ENCODE measurements at regions not wholly inside any gene's neighbourhood (a gene's known extent, or its start where the extent isn't known, plus 50 kb on each side); places are given as distances from the start of the nearest gene placed in this dataset.

DNA sequence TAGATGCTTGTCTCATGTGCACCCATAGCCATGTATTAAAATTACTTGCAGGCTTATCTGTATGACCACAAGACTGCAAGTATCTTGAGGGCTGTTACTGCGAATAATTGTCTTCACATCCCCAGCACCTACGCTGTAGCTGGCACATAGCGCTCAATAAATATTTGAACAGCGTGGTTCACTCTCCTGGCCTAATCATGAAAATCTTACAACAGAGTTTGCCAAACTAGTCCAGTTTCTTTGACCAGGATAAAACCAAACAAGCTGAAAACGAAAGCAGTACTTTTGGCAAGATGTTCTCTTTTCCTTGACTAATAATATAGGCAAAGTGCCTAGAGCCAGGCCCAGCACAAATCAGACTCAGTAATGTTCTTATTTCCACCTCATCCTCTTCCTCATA, 106.7 kb downstream of the RPS29 start:
- H3K4me3 ChIP-seq (ENCODE audit: low read depth, low read length): no peak overlapping the region
- DNase-seq (ENCODE audit: low read depth): no peak
- TF ChIP-seq, protein P1, sequence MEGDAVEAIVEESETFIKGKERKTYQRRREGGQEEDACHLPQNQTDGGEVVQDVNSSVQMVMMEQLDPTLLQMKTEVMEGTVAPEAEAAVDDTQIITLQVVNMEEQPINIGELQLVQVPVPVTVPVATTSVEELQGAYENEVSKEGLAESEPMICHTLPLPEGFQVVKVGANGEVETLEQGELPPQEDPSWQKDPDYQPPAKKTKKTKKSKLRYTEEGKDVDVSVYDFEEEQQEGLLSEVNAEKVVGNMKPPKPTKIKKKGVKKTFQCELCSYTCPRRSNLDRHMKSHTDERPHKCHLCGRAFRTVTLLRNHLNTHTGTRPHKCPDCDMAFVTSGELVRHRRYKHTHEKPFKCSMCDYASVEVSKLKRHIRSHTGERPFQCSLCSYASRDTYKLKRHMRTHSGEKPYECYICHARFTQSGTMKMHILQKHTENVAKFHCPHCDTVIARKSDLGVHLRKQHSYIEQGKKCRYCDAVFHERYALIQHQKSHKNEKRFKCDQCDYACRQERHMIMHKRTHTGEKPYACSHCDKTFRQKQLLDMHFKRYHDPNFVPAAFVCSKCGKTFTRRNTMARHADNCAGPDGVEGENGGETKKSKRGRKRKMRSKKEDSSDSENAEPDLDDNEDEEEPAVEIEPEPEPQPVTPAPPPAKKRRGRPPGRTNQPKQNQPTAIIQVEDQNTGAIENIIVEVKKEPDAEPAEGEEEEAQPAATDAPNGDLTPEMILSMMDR (IDR thresholded peaks at IDR 0.05; ENCODE audit: insufficient read depth, low read depth, low read length): no peak

- TF ChIP-seq, protein P1 (IDR thresholded peaks at IDR 0.05; ENCODE audit: insufficient read depth, low read depth, low read length): no peak
- DNase-seq (ENCODE audit: low read depth): no peak
- H3K4me3 ChIP-seq (ENCODE audit: low read depth, low read length): no peak overlapping the region
Measured at GRCh38 chr14:49478784-49479183, 107.4 kb downstream of the RPS29 start.

DNA sequence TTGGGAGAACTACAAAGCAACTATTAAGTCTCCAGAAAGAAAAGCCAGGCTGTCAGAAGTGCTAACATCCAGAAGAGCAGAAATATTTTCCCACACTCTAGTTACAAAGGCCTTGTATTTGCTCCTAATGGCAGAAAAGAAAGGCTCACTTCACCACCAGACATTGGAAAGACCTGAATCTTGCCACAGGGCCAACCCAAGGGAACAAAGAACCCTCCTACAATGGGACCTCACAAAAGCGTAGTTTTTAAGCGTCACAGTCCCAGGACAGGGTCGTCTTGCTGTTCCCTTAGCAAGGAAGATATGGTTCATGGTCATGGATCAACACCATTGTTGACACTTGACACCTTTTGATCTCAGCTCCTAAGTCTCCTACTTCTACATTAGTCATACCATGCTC, 119.1 kb downstream of the RPS29 start:
- H3K4me3 ChIP-seq (ENCODE audit: low read depth, low read length): no peak overlapping the region
- no peak for DNase-seq (ENCODE audit: low read depth)
- TF ChIP-seq, protein P1 (IDR thresholded peaks at IDR 0.05; ENCODE audit: insufficient read depth, low read depth, low read length): no peak

DNA sequence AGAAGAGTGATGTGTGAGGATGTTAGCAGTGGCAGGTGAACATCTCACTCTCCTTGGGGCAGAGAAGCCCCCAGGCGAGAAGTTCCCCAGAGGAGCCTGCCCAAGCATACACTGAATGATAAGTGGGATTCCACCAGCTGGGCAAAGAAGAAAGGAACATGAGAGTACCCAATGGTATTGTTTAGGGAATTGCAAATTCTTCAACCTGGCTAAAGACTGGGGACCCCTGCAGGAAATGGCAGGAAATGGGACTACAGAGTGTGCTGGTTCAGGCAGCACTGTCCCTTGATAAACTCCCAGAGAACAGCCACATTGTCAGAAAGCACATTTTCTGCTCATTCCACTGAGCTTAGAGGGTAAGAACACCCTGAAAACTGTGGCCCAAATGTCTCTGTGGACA, 121.3 kb downstream of the RPS29 start:
- H3K4me3 ChIP-seq (ENCODE audit: low read depth, low read length): no peak overlapping the region
- DNase-seq (ENCODE audit: low read depth): peak; percentile 3
- TF ChIP-seq, protein P1 (IDR thresholded peaks at IDR 0.05; ENCODE audit: insufficient read depth, low read depth, low read length): peak; percentile 25

- TF ChIP-seq, protein P1 (IDR thresholded peaks at IDR 0.05; ENCODE audit: insufficient read depth, low read depth, low read length): no peak
- DNase-seq (ENCODE audit: low read depth): no peak
Measured at GRCh38 chr14:49463146-49463545, 123.0 kb downstream of the RPS29 start.

GRCh38 chr14:49461529-49462401, 124.4 kb downstream of the RPS29 start:
- no peak overlapping the region for H3K4me3 ChIP-seq (ENCODE audit: low read depth, low read length)
- DNase-seq (ENCODE audit: low read depth): peak; percentile 83
- TF ChIP-seq, protein P1 (IDR thresholded peaks at IDR 0.05; ENCODE audit: insufficient read depth, low read depth, low read length): peak; percentile 76

More at GRCh38 chr14:49463146-49463545, 123.0 kb downstream of the RPS29 start:
- no peak overlapping the region for H3K4me3 ChIP-seq (ENCODE audit: low read depth, low read length)

Data from fibroblast of villous mesenchyme (primary cell).